ENCODE measurements at regions not wholly inside any gene's neighbourhood (a gene's known extent, or its start where the extent isn't known, plus 50 kb on each side); places are given as distances from the start of the nearest gene placed in this dataset.

- TF ChIP-seq EZH2 (IDR thresholded peaks at IDR 0.05; ENCODE audit: insufficient read depth, poor library complexity, severe bottlenecking) (no peak), EZH2phosphoT487 (IDR thresholded peaks at IDR 0.05; ENCODE audit: insufficient read depth, low read depth) (no peak)
Observed at GRCh38 chr13:109917422-109917821, 131.0 kb upstream of the IRS2 start.

All from GM23248 (cell line).